Activated naive CD8-positive, alpha-beta T cell treated with anti-CD3 and anti-CD28 coated beads, Interleukin-2, amount 50 U/mL, for 24 hours (primary cell): ENCODE measurements at regions not wholly inside any gene's neighbourhood (a gene's known extent, or its start where the extent isn't known, plus 50 kb on each side); places are given as distances from the start of the nearest gene placed in this dataset.

Source experiments
- ATAC-seq: fragments of 150-1000 bp; cut with Tn5 transposase; one replicate; pipeline ENCODE4 v1.10.0; 2021
- DNase-seq: peaks from one replicate; pipeline ENCODE4 v3.0.0; 2021
- H3K27ac Mint-ChIP-seq: one replicate; pipeline ENCODE4 v1.8.0; 2021; ENCODE audit warnings: mild to moderate bottlenecking, mixed read lengths
- H3K27me3 Mint-ChIP-seq: one replicate; pipeline ENCODE4 v1.8.0; 2021; ENCODE audit warnings: mixed read lengths
- H3K36me3 Mint-ChIP-seq: one replicate; pipeline ENCODE4 v1.8.0; 2021; ENCODE audit warnings: low read depth, mixed read lengths
- H3K4me1 Mint-ChIP-seq: one replicate; pipeline ENCODE4 v1.8.0; 2021; ENCODE audit warnings: mixed read lengths
- H3K4me3 Mint-ChIP-seq: one replicate; pipeline ENCODE4 v1.8.0; 2021; ENCODE audit warnings: mild to moderate bottlenecking, moderate library complexity, mixed read lengths
- H3K9me3 Mint-ChIP-seq: one replicate; pipeline ENCODE4 v1.8.0; 2021; ENCODE audit warnings: mixed read lengths

DNA sequence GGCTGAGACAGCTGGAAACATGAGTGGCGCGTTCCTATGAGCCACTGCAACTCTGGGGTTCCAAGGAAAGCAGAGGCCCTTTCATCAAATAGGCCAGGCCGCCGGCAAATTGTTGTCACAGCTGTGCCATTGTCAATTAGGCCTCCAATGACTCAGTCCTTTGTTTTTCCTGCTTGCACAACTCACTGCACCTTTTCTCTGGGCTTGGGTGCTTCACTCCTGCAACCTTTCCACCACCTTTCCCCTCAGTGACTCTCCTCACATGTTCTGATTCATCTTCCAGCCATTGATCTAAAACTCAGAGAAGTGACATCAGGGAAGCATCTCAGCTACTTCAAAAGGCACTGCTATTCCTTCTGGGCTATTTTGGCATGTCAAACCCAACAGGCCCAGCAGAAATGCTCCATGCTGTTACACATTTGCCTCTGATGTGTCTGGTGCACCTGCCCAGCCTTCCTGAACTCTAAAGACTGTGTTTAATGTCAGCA lies 653.7 kb downstream of the NR2F1-AS1 start:
- DNase-seq (no peak), ATAC-seq (no peak)
- Mint-ChIP-seq H3K27ac (no peak overlapping the region), H3K4me1 (no peaks in the 10 kb centered on the region), H3K27me3 (no peaks in the 10 kb centered on the region), H3K36me3 (no peaks in the 10 kb centered on the region), H3K4me3 (no peak overlapping the region), H3K9me3 (no peaks in the 10 kb centered on the region)

DNA sequence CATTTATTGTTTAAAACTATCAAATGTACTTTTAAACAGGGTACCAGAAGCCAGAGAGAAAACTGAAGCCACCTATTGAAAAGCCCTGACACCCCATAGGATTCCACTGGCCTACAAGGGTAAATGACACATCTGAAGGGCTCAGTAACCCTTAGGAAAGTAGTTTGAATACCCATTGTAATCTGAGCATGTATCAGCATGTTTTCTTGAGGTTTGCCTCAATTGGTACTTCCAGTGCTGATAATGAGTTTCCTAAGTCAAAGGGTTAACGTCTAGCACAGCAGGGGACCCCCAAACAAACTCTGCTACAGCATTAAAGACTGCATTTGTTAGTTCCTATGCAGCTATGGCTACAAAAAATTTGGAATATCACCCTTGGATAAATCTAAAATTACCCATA lies 657.1 kb downstream of the NR2F1-AS1 start:
- Mint-ChIP-seq H3K36me3 (no peaks in the 10 kb centered on the region), H3K9me3 (no peaks in the 10 kb centered on the region), H3K27me3 (no peaks in the 10 kb centered on the region), H3K4me3 (no peak overlapping the region), H3K27ac (no peak overlapping the region), H3K4me1 (no peaks in the 10 kb centered on the region)
- DNase-seq (no peak), ATAC-seq (no peak)

DNA sequence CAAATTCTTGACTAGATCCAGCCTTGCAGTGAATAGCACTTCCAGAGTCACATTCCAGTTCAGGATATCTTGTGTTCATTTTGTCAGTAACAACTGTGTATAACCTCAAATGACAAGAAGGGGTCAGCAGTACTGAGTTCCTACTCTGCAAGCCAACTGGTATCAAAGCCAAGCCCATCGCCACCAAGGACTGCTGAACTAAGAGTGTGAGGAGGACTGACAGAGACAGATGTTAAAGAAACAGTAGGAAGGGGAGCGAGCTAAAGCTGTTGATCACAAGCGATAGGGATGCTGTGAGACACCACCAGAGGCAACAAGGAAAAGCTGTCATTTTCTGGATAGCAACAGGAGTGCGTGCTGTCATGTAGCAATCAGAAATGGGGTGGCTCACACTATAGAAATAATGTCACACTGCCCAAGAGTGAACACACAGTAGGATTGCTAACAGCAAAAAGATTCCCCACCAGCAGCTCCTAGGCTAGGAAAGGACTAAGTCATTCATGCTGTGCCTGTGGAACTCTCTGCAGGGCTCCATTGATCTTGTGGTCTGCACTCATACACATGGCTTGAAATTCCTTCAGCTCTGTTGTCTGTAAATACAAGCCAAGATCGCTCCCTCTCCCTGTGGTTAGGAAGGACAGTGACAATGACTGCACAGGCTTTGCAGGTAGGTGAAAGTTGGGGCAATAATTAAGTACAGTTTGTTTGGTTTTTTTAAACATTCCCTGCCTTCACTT lies 658.6 kb downstream of the NR2F1-AS1 start:
- Mint-ChIP-seq H3K27ac (no peak overlapping the region), H3K9me3 (no peaks in the 10 kb centered on the region), H3K4me1 (no peaks in the 10 kb centered on the region), H3K27me3 (no peaks in the 10 kb centered on the region), H3K4me3 (no peak overlapping the region), H3K36me3 (no peaks in the 10 kb centered on the region)
- peak; percentile 15 for ATAC-seq
- DNase-seq = no peak

- no peaks in the 10 kb centered on the region for H3K4me1 Mint-ChIP-seq
- H3K4me3 Mint-ChIP-seq = no peak overlapping the region
- no peak for ATAC-seq
- no peaks in the 10 kb centered on the region for H3K36me3 Mint-ChIP-seq
- no peaks in the 10 kb centered on the region for H3K27me3 Mint-ChIP-seq
- no peak for DNase-seq
- H3K27ac Mint-ChIP-seq = no peak overlapping the region
- peaks cover 4% of the 10 kb centered on the region for H3K9me3 Mint-ChIP-seq
These were observed 664.0 kb downstream of the NR2F1-AS1 start for GRCh38 chr5:92917044-92917443.

GRCh38 chr5:92916036-92916435 lies 665.0 kb downstream of the NR2F1-AS1 start:
- ATAC-seq = no peak
- Mint-ChIP-seq H3K27ac (no peak overlapping the region), H3K27me3 (no peaks in the 10 kb centered on the region), H3K9me3 (peaks cover 4% of the 10 kb centered on the region), H3K4me3 (no peak overlapping the region), H3K36me3 (no peaks in the 10 kb centered on the region), H3K4me1 (no peaks in the 10 kb centered on the region)
- no peak for DNase-seq

DNA sequence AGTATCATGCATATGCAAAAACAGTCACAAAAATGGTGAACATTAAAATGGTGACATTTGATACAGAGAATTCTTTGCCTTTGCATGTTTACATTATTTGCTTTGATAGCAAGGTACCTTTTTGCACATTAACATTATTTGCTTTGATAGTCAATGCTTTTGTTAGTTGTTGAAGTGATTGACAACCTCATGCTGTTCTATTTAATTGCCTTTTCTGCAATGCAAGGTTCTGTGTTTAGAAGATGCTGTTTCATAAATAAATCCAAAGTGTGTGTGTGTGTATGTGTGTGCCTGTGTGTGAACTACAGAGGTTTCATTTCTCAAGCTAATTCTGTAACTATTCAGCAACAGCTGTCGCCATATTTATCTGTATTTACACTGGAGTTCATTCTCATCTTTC lies 668.7 kb downstream of the NR2F1-AS1 start:
- DNase-seq = no peak
- no peak for ATAC-seq
- H3K4me1 Mint-ChIP-seq = no peaks in the 10 kb centered on the region
- H3K9me3 Mint-ChIP-seq = peaks cover 4% of the 10 kb centered on the region
- H3K27me3 Mint-ChIP-seq = peaks cover 2% of the 10 kb centered on the region
- H3K27ac Mint-ChIP-seq = no peak overlapping the region
- H3K36me3 Mint-ChIP-seq = no peaks in the 10 kb centered on the region
- H3K4me3 Mint-ChIP-seq = no peak overlapping the region

DNA sequence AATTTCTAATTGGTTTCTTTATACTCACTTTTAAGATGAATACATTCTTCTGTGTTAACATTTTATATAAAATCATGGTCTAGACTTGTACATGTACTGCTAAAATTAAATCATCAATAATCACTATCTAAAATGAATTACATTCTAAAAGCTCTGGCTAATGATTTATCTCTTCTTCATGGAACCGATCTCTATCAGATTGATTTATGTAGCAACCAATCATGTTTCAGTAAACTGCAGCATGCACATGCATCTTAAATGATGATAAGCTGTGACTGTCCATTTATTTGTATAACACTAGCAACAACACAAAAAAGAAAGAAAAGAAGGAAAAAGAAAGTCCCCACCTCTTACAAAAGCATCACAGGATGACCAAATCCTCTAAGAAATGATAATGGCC lies 669.2 kb downstream of the NR2F1-AS1 start:
- H3K27me3 Mint-ChIP-seq = peaks cover 2% of the 10 kb centered on the region
- H3K4me3 Mint-ChIP-seq = no peak overlapping the region
- ATAC-seq (no peak), DNase-seq (no peak)
- H3K27ac Mint-ChIP-seq = no peak overlapping the region
- no peaks in the 10 kb centered on the region for H3K36me3 Mint-ChIP-seq
- H3K4me1 Mint-ChIP-seq = no peaks in the 10 kb centered on the region
- peaks cover 4% of the 10 kb centered on the region for H3K9me3 Mint-ChIP-seq

DNA sequence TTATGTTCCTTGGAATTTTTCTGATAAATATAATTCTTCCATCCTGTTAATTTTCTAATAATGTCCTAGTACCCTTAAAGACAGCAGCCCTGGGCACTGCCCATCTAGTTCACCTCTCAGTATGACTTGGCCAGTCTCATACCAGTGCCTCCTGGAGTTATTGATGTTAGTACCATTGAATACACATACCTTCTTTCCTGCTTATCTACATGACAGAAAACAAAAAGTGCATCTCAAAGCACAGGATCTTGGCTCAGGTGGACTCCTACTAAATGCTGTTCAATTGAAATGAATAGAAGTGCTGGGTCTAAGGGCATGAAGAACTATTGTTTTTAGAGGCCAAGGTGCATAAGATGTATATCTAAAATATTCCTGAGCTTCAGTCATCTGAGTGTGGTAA lies 669.7 kb downstream of the NR2F1-AS1 start:
- H3K27ac Mint-ChIP-seq = no peak overlapping the region
- H3K9me3 Mint-ChIP-seq = peaks cover 4% of the 10 kb centered on the region
- no peak overlapping the region for H3K4me3 Mint-ChIP-seq
- no peak for DNase-seq
- no peak for ATAC-seq
- H3K36me3 Mint-ChIP-seq = no peaks in the 10 kb centered on the region
- no peaks in the 10 kb centered on the region for H3K4me1 Mint-ChIP-seq
- peaks cover 2% of the 10 kb centered on the region for H3K27me3 Mint-ChIP-seq

DNA sequence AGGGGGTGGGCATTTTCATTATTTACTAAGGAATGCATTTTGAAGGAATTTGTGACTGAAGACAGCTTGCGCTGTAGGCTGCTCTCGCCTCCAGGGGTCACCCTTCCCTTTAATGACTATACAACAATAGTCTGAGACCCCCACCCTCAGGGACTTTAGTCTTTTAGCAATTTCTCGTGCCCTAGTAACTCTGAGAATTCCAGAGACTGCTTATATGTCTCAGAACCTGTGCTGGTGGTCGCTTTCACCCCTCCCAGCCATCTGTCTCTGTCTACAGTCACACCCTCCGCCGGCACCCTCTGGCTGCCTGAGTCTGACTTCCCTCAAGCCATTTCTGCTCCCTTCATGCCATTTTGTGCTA lies 671.4 kb downstream of the NR2F1-AS1 start:
- H3K27ac Mint-ChIP-seq = no peak overlapping the region
- ATAC-seq (no peak), DNase-seq (no peak)
- H3K4me1 Mint-ChIP-seq = no peaks in the 10 kb centered on the region
- peaks cover 4% of the 10 kb centered on the region for H3K9me3 Mint-ChIP-seq
- no peaks in the 10 kb centered on the region for H3K36me3 Mint-ChIP-seq
- H3K4me3 Mint-ChIP-seq = no peak overlapping the region
- H3K27me3 Mint-ChIP-seq = peaks cover 2% of the 10 kb centered on the region

DNA sequence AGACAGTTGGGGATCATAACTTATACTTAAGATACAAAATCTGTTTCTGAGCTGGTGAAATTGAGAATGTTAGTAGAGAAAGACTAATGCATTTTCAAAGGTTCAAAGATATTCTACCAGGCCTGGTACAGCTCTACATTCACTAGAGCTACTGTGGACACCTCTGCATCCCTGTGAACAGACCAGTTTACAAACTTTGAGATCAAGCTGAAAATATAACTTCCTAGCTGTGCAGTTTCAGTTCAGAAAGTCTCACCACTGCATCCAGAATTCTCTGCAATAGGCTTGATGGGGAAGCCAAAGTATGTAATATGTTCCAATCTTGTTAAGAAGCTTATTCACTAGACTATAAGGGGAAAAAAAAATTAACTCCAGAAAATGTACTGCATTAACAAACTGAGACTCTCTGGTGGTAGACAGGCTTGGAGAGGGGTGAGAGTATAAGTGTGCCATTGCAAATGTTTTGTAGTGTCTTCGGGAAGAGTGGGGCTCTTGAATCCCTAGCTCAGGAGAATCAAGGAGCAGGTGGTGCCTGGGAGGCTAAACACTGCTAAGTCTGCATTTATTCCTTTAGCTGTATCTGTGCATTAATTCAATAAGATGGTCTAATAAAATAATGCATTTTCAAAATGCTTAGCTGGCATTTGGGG lies 671.9 kb downstream of the NR2F1-AS1 start:
- Mint-ChIP-seq H3K9me3 (peaks cover 2% of the 10 kb centered on the region), H3K4me3 (no peak overlapping the region), H3K27me3 (peaks cover 2% of the 10 kb centered on the region), H3K4me1 (no peaks in the 10 kb centered on the region), H3K36me3 (no peaks in the 10 kb centered on the region), H3K27ac (no peak overlapping the region)
- no peak for ATAC-seq
- DNase-seq = no peak

- no peak for ATAC-seq
These were observed 672.9 kb downstream of the NR2F1-AS1 start for GRCh38 chr5:92907938-92908606.

DNA sequence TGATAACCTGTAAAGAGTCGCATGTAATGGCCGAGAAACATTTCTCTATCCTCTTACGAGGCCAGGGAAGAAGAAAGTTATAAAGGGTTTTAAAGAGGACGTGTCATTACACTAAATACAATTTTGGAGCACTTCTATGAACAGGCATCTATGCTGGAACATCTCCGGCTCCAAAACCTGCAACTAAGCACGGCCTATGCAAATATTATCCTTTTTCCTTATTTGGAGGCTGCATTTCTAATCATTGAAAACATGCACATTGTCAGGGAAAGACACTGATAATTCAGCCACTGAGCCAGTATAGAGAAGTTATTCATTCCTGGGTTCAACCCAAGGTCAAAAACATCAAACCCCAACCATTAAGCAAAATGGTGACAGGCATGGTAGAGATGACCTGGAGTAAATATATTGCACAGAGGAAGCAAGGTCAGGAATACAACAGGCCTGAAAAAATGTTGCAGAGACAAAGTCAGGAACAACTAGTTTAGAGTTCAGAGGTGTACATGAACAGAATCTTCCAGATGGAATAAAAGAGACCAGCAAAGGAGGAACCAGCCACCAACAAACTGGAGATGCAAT lies 674.1 kb downstream of the NR2F1-AS1 start:
- Mint-ChIP-seq H3K36me3 (no peaks in the 10 kb centered on the region), H3K9me3 (no peaks in the 10 kb centered on the region), H3K27ac (no peak overlapping the region), H3K4me1 (no peaks in the 10 kb centered on the region), H3K27me3 (peaks cover 2% of the 10 kb centered on the region), H3K4me3 (no peak overlapping the region)
- DNase-seq (no peak), ATAC-seq (no peak)

More at GRCh38 chr5:92907938-92908606, 672.9 kb downstream of the NR2F1-AS1 start:
- no peaks in the 10 kb centered on the region for H3K9me3 Mint-ChIP-seq
- no peak for DNase-seq
- H3K27me3 Mint-ChIP-seq = peaks cover 2% of the 10 kb centered on the region
- H3K36me3 Mint-ChIP-seq = no peaks in the 10 kb centered on the region
- no peaks in the 10 kb centered on the region for H3K4me1 Mint-ChIP-seq
- H3K4me3 Mint-ChIP-seq = no peak overlapping the region
- no peak overlapping the region for H3K27ac Mint-ChIP-seq

DNA sequence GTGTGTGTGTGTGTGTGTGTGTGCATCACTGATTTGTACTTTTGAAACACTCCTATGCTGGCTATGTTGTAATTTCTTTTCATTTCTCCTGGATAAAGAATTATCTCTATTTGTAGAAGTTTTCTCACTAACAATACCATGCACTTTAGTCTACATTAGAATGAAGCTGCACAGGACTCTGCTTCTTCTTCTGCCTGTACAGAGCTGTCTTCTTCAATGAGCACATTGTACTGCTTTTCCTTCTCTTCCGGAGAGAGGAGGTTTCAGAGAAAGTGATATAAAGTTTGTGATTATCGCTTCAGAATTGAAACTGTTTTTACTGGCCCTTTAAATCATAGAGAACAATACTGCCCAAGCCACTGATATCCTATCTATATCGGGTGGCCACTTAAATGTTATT lies 677.0 kb downstream of the NR2F1-AS1 start:
- DNase-seq (no peak), ATAC-seq (no peak)
- no peaks in the 10 kb centered on the region for H3K27me3 Mint-ChIP-seq
- H3K27ac Mint-ChIP-seq = no peak overlapping the region
- H3K9me3 Mint-ChIP-seq = no peaks in the 10 kb centered on the region
- no peak overlapping the region for H3K4me3 Mint-ChIP-seq
- H3K4me1 Mint-ChIP-seq = no peaks in the 10 kb centered on the region
- no peaks in the 10 kb centered on the region for H3K36me3 Mint-ChIP-seq

GRCh38 chr5:92899611-92900010 lies 681.4 kb downstream of the NR2F1-AS1 start:
- Mint-ChIP-seq H3K27ac (no peak overlapping the region), H3K9me3 (peaks cover 7% of the 10 kb centered on the region), H3K4me1 (no peaks in the 10 kb centered on the region), H3K4me3 (no peak overlapping the region), H3K27me3 (no peaks in the 10 kb centered on the region), H3K36me3 (no peaks in the 10 kb centered on the region)
- DNase-seq (no peak), ATAC-seq (no peak)

DNA sequence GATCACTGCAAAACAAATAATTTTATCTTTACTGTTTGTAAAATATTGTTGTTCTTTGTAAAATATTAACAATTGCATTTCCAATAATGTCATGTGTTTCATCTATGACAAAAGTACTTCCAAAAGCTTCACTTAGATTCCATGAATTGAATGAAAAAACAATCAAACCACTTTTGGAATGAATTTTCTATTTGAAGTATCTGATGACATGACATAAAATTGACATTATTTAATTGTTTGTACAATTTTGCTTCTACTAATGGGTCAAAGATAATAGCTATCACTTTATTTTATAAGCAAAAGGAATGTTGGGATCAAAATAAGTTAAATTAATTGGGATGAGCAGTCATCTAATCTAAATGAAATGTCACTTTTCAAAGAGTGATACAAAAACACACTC lies 684.3 kb downstream of the NR2F1-AS1 start:
- peaks cover 7% of the 10 kb centered on the region for H3K9me3 Mint-ChIP-seq
- no peak overlapping the region for H3K27ac Mint-ChIP-seq
- DNase-seq (no peak), ATAC-seq (no peak)
- no peaks in the 10 kb centered on the region for H3K27me3 Mint-ChIP-seq
- H3K4me3 Mint-ChIP-seq = no peak overlapping the region
- H3K36me3 Mint-ChIP-seq = no peaks in the 10 kb centered on the region
- H3K4me1 Mint-ChIP-seq = no peaks in the 10 kb centered on the region
